Mucosa of stomach (tissue), 1 donor: ENCODE measurements at regions not wholly inside any gene's neighbourhood (a gene's known extent, or its start where the extent isn't known, plus 50 kb on each side); places are given as distances from the start of the nearest gene placed in this dataset.

Experiments
- H3K27me3 ChIP-seq: one replicate; pipeline ENCODE4 v1.7.0; 2013; ENCODE audit warnings: mild to moderate bottlenecking, low read length; ENCODE audit not compliant: control insufficient read depth, insufficient read depth
- H3K36me3 ChIP-seq: one replicate; pipeline ENCODE4 v1.7.0; 2013; ENCODE audit warnings: low read length; ENCODE audit not compliant: control insufficient read depth, insufficient read depth
- H3K4me1 ChIP-seq: one replicate; pipeline ENCODE4 v1.7.0; 2013; ENCODE audit warnings: mild to moderate bottlenecking, low read length; ENCODE audit not compliant: control insufficient read depth, insufficient read depth
- H3K4me3 ChIP-seq: one replicate; pipeline ENCODE4 v1.7.0; 2013; ENCODE audit warnings: low read length
- H3K9ac ChIP-seq: one replicate; pipeline ENCODE4 v1.7.0; 2013; ENCODE audit warnings: mild to moderate bottlenecking, low read length, moderate library complexity
- H3K9me3 ChIP-seq: one replicate; pipeline ENCODE4 v1.7.0; 2013; ENCODE audit warnings: mild to moderate bottlenecking, low read length, moderate library complexity; ENCODE audit not compliant: control insufficient read depth
- donor health status: Pancreatic carcinoma.

GRCh38 chr2:15997728-15998280 is 57.5 kb downstream of the MYCN start:
- H3K27me3 ChIP-seq, result no peaks in the 10 kb centered on the region
- no peaks in the 10 kb centered on the region for H3K4me1 ChIP-seq
- H3K9ac ChIP-seq, result no peak overlapping the region

DNA sequence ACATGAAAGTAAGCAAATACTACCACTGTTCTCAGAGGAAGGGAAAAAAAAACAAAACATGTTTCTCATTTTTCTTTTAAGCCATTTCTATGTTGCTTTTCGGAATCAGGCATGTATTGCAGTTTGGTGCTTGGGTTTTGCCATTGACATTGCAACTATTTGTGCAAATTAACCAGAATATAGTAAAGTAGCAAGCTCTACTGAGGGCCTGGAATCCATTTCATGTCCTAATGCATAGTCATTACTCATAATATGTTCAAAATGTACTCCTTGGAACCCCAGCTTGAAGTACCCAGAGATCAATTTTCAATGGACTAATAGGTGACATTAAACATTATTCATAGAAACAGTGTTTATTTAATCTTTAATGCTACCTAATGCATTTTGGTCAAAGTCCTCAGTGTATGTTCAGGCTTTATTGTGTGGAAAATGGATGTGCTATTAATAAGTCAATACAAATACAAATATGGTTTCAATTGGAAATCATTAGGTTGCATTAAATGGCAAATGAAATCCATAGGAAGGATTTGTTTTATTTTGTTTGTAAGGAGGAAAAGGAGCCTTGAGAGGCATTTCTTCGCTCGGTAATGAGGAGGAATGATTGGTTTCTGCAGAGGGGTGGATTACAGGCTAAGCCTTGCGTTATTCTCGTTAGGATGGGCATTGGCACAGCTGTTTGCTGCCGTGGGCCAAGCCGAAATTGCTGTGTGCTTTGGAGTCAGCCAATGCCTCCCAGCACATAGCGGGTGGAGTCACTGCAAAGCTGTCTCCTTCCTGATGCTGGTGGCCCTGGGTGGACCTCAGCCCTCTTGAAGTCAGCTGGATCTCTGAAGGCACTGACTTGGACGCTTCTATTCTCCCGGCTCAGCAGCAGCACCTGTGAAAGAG is 56.4 kb downstream of the MYCN start:
- no peaks in the 10 kb centered on the region for H3K9me3 ChIP-seq
- no peaks in the 10 kb centered on the region for H3K36me3 ChIP-seq
- H3K4me1 ChIP-seq, result no peaks in the 10 kb centered on the region
- H3K9ac ChIP-seq, result no peak overlapping the region
- H3K27me3 ChIP-seq, result no peaks in the 10 kb centered on the region
- H3K4me3 ChIP-seq, result no peak overlapping the region

More at GRCh38 chr2:15997728-15998280, 57.5 kb downstream of the MYCN start:
- H3K4me3 ChIP-seq, result no peak overlapping the region
- no peaks in the 10 kb centered on the region for H3K36me3 ChIP-seq
- H3K9me3 ChIP-seq, result no peaks in the 10 kb centered on the region
